Cerebellar nuclear complex (tissue), 1 donor: ENCODE measurements at regions not wholly inside any gene's neighbourhood (a gene's known extent, or its start where the extent isn't known, plus 50 kb on each side); places are given as distances from the start of the nearest gene placed in this dataset.
"Not testable (repeated sequence)": the region's sequence is repeated elsewhere in the genome, so short reads cannot be mapped to it uniquely, and the experiment has no call there.

ENCODE experiments used
- DNase-seq, 2 experiments: peaks; one replicate each; lab custom pipeline; 2025; lab: John Stamatoyannopoulos, UW

DNA sequence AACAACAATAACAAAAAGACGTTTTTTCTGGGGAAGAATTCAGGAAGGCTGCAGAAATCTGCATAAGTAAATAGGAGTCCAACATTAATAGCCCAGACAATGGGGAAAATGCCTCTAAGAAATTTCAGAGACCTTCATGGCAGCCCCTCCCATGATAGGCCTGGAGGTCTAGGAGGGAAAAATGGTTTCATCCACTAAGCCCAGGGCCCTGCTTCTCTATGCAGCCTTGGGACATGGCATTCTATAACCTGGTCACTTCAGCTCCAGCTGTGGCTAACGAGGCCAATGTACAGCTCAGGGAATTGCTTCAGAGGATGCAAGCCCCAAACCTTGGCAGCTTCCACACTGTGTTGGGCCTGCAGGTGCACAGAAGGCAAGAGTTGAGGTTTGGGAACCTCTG lies 125.6 kb upstream of the GMNC start:
- DNase-seq: no peak

GRCh38 chr3:190984502-190985244 lies 122.2 kb upstream of the GMNC start:
- DNase-seq: no peak

DNA sequence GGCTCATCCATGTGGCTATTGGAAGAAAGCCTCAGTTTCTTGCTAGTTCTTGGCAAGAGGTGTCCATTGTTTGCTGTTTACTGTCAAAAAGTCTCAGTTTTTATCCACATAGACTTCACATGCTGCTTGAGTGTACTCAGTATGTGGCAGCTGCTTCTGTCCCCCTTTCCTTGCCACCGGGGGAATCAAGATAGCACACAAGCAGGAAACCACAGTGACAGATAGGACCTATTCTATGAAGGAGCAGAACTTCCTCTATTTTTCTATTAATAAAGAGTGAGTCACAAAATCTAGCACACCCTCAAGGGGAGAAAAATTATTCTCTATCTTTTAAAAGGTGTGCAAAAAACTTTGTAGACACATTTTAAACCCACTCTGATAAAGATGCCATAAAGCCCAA lies 121.4 kb upstream of the GMNC start:
- DNase-seq: no peak

- DNase-seq: no peak
Measured at GRCh38 chr3:190973771-190974170, 111.3 kb upstream of the GMNC start.

GRCh38 chr3:190972840-190973270 lies 110.4 kb upstream of the GMNC start:
- DNase-seq: no peak

- DNase-seq: no peak
Measured at GRCh38 chr3:190972196-190972595, 109.7 kb upstream of the GMNC start.

GRCh38 chr3:190970560-190970959 lies 108.1 kb upstream of the GMNC start:
- DNase-seq: no peak

DNA sequence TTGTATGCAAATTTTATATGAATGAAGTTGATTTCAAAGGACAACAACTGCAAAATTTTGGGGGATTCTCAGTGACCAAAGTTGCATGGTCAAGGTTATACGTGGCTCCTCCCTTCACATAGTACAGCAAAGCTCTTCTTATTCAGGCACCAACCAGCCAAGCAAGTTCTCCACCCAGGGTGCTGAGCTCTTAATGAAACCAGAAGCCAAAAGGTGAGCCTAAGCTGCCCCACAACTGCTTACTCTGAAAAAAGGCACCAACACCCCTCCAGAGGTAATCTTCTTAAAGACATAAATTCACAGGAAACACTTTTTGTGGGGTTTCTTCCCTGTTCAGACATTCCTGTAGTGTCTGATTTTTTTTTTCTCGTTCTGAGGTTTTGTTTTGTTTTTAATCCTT lies 106.1 kb upstream of the GMNC start:
- no peak for DNase-seq

GRCh38 chr3:190964931-190965330 lies 102.4 kb upstream of the GMNC start:
- DNase-seq: not testable (repeated sequence)

- DNase-seq: no peak
Measured at GRCh38 chr3:190959077-190959476, 96.6 kb upstream of the GMNC start.

DNA sequence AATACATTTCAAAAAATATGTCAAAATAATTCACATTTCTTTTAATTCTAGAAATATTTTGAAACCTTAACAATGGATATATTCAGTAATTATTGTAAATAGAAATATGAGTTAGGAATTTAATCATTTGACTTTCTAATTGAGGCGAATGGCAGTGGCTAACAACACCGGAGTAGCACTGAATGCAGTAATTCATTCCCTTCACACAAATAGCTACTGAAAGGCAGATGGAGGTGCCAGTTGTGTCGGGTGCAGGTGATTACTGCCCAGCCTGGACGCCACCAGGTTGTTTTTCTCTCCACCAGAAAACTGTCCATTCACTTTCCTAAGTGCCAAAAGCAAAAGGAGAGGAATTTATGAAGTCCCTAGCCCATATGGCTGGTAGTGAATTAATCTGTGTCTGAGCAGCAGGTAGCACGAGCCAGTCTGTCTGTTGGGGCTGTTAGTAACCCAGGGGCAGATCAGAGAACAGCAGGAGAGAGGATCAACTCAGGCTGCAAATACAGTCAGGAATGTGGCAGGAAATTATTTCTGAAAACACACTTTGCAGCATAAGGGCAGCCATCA lies 79.3 kb upstream of the GMNC start:
- peak in 1 of 2 experiments; percentile 53 for DNase-seq

- not testable (repeated sequence) for DNase-seq
Measured at GRCh38 chr3:190934616-190935015, 72.1 kb upstream of the GMNC start.

DNA sequence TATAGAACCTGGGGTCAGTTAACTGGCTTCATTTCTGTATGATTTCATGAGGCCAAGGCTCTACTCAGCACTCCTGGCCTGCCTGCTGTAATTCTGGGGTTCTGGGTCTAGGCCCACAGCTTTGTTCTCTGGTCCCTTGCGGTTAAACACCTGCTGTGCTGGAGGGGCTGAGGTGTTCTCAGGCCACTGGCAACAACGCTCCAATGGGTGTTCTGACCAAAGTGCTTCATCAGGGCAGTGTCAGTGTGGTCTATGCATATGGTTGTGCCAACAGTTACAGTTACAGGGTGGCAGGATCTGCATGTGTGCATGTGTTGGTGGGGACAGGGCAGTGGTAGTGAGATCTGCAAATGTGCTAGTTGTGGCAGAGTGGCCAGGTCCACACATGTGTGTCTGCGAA lies 64.1 kb upstream of the GMNC start:
- DNase-seq: no peak

DNA sequence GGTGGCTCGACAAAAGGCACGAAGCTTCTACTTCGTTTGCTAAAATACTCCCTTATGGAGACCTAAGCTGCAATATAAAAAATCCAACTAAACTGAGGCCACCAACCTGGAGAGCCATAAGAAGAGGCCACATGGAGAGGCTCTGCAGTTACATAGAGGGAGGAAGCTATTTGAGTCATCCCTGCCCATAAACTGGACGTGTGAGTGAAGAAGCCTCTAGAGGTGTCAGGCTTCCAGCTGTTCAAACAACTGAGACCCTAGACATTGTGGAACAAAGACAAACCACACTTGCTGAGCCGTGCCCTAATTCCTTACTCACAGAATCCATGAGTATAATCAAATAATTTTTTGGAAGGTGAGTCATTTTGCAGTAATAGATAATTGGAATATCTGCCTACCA lies 50.2 kb upstream of the GMNC start:
- DNase-seq: no peak
